ENCODE measurements at regions not wholly inside any gene's neighbourhood (a gene's known extent, or its start where the extent isn't known, plus 50 kb on each side); places are given as distances from the start of the nearest gene placed in this dataset.

- TF ChIP-seq CTCF (IDR thresholded peaks at IDR 0.05; ENCODE audit: poor library complexity) (no peak), EZH2 (IDR thresholded peaks at IDR 0.05; ENCODE audit: borderline replicate concordance) (no peak), EZH2phosphoT487 (IDR thresholded peaks at IDR 0.05; ENCODE audit: low read depth, severe bottlenecking, unreplicated experiment) (no peak)
Measured at GRCh38 chr6:14765106-14765505, 480.8 kb upstream of the JARID2 start.
